Activated T-helper 9 cell treated with anti-CD3 and anti-CD28 coated beads, Interleukin-2, amount 50 U/mL, for 16 hours (primary cell): ENCODE measurements at regions not wholly inside any gene's neighbourhood (a gene's known extent, or its start where the extent isn't known, plus 50 kb on each side); places are given as distances from the start of the nearest gene placed in this dataset.

Experiments used
- DNase-seq: peaks from one replicate; pipeline ENCODE4 v3.0.0-alpha.2; 2020; ENCODE audit warnings: low read depth

DNA sequence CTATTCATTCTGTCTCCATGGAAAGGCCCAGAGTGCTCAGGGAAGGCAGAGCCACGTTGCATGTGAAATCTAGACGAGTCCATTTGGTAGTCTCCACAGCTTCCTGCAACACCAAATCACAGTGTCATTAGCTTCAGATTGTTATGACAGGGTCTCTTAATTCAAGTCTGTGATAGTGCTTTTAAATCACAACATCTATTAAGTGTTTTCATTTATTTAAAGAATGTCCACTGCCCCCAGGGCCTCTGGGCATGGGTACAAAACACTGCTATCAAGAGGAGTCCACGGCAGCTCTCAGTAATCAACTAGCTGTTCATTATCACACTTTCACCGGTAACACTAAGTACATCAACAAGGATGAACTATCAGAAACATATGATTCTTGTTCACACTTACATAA is 455.9 kb upstream of the JARID2 start:
- DNase-seq: no peak

DNA sequence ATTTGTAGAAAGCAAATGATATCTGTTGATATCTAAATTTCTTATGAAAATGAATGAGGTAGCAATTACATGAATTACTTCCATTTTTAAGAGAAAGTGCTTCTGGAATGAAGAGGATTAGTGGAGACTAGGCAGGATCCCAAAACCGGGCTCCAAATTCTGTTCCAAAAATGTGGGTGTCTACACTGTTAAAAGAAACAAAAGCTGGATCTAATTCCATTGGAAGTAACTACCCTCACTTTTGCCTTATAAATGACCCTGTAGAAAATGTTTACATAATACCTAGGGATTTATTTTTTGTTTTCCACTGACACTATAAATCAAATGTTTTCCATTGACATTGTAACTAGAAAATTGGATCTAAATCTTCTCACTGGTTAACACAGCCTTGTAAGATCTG is 454.9 kb upstream of the JARID2 start:
- no peak for DNase-seq

DNA sequence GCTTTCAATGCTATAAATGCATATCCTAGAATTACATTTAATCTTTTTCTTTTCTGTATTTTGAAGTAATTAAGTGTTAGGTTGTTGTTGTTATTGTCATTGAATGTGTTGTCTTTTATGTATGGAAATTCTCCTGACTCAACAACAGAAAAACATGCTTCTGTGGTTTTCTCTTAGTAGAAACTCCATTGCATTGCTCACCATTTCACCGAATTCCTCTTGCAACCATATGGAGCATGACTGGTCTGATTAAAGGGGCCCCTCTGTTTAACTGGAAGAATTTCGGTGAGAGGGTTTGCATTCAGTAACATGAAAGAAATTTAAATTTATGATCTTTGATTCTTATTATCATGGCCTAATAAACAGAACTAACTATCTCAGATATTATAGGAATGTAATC is 454.3 kb upstream of the JARID2 start:
- no peak for DNase-seq

DNA sequence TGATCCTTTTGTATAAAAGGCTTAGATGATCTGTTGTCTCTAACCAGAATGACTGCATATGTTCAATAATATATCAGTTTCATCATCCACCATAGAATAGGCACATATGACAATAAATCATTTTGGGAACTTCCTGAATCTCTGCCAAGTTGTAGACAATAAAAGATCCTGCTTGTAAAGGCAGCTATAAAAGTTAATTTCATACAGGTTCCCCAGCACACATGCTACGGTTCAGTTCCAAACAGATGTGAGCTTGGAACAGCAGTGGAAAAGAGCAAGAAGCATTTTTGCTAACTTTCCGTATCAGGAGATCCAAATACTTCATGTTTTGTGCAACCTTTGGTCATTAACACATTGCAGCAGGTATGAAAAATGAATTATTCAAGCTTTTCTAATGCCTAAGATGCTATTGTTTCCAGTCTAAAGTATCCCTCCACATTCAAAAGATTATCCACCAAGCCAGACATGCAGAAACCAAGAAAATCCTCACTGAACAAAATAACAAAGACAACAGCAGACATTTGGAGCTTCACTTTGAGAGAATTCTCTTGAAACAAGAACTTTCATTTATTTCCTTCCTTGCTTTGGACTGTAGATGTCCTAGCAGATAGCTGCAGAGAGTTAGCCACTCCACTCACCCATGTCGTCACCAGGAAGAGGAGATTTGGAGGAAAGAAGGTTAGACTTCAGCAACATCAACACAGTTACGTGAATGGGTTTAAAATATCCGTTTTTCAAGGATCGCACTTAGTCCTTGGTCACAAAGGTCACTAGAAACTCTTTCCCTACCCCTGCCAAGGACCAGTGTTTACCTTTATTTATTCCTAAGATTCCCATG is 453.5 kb upstream of the JARID2 start:
- no peak for DNase-seq

DNA sequence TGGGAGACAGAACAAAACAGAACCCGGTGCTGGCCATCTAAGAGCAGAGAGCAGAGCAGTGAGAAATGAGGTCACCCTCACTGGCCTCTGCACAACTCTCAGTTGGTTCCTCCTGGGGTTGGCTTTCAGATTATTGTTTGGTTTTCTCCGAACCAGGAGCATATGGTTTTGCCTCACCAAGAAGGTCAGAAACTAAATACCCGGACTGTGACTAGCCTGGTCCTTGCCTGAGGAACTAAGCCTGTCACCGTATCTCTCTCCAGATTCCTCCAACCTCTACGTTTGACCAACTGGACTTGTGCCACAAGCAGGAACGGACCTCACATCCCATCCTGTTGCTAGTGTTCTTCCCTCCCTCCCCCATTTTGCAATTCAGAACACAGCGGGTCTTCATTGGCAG is 450.4 kb upstream of the JARID2 start:
- DNase-seq: no peak

DNA sequence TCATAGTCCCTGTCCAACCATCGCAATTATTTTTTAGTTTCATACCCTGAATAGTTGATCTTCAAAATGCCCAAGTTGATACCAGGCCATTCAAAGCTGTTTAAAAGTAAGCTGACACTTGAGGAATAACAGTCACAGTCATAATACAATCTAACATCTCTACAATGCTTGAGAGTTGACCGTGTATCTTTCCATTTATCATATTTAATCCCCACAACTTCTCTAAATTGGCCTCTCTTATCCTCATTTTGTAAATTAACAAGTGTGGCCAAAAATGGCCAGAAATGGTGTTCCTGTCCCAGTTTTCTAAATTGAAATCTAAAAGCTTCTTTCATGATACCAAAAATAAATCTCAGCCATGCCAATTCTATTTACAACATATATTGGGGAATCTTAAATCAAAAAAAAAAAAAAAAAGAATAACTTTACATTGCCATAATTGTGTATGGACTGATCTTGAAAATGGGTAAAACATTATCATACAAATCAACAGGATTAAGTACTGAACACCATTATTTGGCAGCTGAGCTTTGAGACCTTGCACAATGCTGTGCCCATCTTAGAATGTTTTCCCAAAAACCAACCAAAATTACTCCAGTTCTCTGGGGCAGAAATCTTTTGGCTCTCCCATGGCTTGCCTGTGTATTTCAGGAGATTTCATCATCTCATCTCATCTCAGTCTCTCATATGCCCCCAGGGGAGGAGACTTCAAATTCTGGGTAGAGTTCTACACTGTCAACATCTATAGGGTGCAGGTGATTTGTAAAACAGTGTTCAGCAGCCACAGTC is 448.7 kb upstream of the JARID2 start:
- DNase-seq: no peak

DNA sequence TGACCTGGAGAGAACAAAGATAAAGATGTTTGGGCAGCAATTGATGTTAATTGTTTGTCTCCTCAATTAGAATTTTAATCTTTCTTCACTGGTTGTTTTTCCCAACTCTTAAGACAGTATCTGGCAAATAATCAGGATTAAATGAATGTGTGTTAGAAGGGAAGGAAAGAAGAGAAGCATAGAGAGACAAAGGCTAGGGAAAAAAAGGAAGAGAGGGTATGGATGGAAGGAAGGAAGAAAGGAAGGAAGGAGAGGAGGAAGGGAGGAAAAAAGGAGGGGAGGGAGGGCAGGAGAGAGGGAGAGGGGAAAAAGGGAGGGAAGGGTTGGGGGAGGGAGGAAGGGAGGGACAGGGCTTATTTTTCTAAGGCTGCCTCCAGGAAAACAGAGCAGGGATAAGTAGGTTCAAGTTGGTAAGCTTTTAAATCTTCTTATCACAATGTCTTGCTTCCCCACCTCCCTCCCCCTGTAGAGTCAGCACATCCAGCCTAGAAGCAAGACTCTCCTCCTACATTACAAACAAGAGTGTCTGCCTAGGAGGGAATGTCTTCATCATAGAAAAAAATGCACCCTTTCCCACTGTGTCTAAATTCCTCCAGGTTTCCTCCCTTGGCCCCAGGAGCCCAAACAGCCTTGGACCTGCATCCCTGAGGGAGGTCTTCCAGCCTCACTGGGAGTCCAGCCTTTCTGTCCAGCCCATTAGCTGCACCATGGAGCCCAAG is 447.8 kb upstream of the JARID2 start:
- no peak for DNase-seq

DNA sequence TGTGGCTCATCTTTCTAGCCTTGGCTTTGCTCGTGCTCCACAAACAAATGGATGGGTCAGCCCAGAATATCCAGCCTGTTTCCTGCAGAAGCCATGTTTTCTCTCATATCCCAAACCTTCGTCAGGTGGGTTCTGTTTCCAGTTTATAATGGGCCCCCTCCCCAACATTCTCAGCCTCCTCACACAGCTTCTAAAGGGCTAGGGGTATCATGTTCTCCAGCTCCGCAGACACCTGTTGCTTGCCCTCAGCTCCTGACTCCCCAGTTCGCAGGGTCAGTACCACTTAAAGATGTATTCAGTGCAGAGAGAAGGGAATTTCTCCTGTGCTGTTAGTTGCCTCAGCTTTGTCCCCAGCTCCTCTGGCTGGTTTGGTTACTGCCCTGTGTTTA is 447.3 kb upstream of the JARID2 start:
- no peak for DNase-seq

DNA sequence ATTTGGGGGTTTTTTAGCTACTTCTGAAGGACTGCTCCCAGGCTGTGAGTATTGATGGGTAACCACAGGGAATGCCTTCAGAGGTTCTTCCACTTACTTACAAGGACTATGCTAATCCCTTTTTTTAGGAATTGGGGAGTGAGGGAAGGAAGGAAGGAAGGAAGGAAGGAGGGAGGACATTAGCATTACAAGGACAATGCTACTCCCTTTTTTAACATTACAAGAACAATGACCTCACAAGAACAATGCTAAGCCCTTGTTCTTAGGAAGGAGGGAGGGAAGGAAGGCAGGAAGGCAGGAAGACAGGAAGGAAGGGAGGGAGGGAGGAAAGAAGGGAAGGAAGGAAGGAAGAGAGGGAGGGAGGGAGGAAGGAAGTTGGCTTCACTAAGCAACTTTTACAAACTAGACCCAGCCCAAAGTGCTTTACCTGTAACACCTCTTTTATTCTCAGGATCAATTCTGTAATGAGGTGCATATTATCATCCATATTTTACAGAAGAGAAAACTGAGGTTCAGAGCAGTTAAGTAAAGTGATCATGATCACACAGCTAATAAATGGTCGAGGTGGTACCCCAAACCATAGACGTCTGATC is 446.8 kb upstream of the JARID2 start:
- DNase-seq: no peak

DNA sequence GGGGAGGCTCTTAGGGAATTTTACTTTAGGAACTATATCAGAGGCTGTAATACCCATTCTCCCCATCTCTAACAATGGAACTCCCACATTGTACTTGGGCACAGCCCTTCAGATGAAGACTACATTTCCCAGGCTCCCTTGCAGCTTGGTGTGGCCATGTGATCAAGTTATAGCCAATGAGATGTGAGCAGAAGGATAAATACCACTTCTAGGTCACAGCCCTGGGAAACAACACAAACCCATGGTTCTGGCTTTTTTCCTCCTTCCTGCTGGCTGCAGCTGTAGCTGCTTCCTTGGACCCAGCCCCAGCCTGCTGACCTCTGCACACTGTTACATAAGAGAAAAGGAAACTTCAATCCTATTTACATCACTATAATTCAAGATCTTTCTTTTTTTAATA is 445.9 kb upstream of the JARID2 start:
- DNase-seq: no peak

DNA sequence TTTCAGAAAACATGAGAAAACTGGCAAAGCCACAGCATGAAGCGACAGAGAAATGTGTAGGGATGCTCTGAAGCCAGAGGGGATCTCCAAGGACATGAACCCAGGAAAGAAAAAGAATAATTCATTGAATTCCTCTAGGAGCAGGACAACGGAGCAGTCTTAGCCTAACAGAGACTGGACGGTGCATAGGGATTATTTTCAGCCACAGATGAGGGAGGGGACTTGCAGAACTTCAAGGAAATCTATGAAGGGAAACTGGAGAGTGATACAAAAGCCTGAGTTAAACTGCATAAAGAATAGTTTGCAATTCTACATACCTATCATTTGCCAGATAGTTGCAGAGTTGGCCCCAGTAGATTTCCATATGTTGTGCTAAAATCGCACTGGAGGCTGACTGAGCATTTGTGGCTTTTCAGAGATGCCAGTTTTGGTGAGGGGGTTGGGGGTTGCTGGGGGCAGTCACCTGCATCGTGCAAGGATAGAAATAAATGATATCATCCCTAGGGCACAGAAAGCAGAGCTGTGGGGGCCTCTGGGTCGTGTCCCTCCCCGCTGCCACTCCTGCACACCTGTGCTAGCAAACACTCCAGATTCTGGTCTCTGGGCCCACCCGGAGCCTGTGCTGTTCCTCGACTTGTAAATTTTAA is 443.2 kb upstream of the JARID2 start:
- no peak for DNase-seq

DNA sequence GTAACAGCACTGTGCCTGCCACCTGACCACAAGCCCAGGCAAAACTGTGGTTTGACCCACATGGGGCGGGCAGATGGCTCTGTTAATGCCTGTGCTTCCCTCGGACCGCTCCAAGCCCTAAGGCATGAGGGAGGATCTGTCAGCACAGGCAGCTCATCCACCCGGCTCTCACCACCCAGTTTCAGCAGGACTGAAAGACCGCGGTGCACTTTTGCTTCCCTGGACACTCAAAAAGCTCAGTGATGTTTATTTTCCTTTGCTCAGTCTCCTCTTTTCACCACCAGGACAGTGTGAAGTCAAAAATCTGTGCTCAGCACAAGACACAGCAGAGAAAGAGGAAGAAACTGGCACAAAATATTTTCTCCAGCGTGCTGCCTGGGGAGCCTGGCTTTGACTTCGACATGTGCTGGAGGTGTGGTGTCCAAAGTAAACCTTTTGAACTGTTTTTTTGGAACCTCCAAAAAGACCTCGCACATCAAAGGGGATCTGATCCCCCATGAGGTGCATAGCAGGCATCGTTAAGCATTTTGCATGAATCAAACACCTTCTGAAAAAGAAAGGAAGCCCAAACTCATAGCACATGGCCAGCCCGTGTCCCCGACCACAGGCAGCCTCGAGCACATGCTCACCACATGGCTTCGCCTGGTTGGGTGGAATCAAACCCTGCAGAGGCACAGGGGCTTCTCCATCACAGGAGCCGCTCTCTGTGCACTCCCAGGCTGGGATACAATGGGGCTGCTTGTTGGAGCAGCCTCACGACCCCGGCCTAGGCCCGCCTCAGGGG is 441.7 kb upstream of the JARID2 start:
- DNase-seq: no peak

DNA sequence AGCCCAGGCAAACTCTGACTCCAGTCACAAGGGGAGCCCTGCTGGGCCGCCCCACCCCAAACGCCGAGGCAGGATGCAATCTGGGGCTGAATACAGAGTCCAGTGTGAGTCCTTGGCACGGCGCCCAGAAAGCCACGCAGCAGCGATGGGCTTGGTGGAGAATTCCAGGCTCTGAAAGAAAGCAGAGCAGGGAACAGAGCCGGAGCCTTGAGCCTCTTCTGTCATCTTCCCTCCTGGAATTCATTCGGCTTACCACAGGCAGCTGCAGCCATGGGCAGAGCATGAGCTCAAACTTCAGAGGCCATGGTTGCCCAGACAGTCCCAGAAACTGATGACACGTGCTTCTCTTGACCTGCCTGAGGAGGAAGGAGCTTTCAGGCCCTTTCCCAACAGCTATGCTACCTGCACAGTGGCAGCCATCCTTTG is 441.1 kb upstream of the JARID2 start:
- no peak for DNase-seq

DNA sequence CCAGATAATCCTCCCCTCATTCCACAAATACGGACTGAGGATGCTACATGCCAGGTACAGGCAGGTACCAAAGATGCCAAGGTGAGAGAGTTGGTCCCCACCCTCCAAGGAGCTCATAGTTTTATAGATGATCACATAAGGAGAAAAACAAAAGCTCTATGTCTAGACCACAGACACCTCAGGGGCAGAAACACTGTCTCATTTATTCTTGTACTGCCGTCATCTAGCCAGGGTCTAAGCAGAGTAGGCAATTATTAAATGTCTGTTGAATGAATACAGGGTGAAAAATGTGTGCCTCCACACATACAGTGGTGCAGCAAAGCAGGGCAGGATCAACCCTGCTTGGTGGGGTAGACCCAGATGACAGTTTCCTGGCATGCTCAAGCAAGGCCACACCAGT is 439.8 kb upstream of the JARID2 start:
- DNase-seq: no peak

DNA sequence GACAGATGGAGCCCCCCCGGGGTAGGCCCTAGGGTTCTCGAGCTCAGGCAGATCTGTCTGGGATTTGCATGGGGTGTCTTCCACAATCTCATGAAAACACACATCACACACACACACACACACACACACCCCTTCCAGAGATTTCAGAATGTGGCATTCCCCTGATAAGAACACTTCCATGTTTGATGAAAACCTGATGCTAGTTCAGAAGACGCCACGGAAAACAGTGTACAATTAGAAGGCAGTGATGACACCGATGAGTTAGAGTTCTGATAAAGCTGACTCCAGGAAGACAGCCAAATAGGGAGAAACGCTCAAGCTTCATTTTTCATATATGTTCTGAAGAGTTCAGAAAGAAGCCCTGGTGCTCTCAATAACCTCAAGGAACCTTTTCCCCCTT is 438.7 kb upstream of the JARID2 start:
- no peak for DNase-seq

DNA sequence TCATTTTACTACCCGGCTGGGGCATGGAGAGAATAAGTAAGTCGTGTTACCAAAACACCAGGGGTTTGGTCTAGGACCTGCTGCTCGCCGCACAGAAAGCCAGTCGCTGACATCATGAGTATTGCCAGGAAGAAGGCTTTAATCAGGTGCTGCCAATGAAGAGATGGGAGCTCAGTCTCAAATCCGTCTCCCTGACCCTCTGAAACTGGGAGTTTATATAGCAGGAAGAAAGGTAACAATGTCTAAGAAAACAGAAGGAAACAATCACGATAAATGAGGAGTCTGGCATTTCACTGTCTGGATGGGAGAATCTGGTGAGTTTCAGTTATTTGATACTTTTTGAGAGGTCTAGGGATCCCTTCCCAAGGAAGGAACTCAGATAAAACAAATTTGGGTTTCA is 437.9 kb upstream of the JARID2 start:
- no peak for DNase-seq

DNA sequence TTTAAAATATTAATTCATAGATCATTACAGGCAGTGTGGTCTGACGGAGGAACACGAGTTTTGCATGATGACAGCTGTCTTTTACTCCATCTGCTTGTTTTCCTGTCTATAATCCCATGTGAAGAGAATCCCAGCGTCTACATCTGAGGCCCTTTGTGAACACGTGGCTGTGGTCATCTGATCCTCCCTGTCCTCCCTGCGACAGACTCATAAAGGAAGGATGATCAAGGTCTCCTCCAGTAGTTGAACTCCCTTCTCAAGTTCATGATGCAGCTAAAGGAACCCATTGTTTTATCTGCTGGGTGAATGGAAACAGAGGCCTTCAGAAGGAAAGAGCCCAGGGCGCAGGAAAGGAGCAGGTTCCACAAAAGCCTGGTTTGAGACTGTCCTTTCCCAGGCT is 435.8 kb upstream of the JARID2 start:
- no peak for DNase-seq

DNA sequence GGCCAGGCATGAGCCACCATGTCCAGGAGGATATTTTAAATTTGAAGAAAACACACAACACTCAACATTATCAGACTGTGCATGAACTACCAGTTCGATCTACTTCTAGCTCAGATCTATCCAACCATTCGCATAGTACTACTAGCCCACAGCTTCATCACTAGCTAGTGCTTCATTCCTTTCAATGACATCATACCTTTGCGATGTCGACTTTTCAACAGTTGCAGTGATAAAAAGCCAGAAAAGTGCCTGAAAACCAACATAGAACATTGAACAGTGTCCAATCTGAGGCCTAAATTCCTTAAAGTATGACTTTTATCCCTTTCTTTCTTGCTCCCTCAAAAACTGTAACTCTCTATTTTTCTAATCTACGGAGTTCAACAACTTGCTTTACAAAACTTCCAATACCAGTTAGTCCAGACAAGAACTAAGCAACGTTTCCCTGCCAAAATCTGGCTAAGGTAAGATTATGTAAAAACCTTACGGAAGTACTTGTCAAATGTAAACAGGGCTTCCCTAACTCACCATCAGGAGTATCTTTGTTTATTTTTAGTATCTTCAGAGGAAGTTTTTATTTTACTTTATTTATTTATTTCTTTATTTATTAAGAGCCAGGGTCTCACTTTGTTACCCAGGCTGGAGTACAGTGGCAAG is 434.0 kb upstream of the JARID2 start:
- no peak for DNase-seq

DNA sequence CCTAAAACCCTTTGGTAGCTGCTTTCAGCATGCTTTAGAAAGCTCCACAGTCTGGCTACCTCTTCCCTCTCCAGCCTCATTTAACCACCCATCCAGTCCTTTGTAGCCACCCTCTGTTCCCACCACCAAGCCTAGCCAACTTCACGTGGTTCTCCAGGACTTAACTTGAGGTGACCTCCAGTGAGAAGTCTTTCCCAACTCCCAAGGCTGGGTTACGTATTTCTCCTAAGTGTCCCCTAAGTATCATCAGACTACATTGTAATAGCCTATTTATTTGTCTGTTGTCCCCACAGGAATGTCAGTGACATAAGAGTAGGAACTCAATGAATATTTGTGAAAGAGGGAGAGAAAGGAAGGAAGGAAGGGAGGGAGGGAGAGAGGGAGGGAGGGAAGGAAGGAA is 431.9 kb upstream of the JARID2 start:
- no peak for DNase-seq

DNA sequence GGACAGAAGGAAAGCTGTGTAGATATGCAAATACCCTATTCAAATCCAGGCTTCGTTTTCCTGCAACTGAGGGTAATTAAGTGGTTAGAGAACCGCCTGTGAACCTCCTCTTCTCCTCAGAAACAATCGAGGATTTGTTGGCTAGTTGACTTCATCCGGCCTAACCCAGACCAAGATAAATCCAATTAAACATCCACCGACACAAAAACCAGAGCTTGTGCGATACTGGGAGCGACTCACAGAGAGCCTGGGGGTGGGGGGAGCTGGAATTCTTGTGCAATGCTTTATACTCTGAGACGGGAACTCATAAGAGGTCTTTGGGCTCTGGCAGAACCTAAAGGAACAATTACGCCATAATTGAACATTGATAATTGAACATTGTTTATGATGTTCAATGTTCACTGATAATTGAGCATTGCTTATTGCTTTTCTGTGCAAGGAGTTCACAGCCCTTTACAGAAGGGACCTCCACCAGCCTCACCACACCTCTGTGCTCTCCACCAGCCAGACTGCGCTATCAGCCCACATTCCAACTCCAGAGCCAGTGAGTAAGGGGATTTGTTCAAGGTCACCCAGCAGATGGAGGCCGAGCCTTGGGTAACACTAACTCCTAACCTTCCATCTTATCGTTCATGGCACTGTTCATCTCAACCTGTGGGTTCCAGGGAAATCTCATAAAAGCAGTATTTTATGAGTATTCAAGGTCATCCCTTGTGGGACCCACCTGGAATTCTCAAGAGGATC is 429.6 kb upstream of the JARID2 start:
- no peak for DNase-seq
